Smooth muscle cell (in vitro differentiated cells): ENCODE measurements at regions not wholly inside any gene's neighbourhood (a gene's known extent, or its start where the extent isn't known, plus 50 kb on each side); places are given as distances from the start of the nearest gene placed in this dataset.

Experiments
- DNase-seq: peaks from one replicate; lab custom pipeline; 2025; ENCODE audit not compliant: unreplicated experiment; lab: John Stamatoyannopoulos, UW
- H2AFZ ChIP-seq: fragments of 200-600 bp; sonication (generic); 2 replicates; pipeline ENCODE4 v1.6.0; 2016; ENCODE audit warnings: antibody characterized with exemption, low read depth, mild to moderate bottlenecking
- H3F3A ChIP-seq: fragments of 200-600 bp; sonication (generic); 2 replicates; pipeline ENCODE4 v1.6.0; 2017; ENCODE audit warnings: antibody characterized with exemption, low read depth
- H3K27ac ChIP-seq: fragments of 200-600 bp; sonication (generic); 2 replicates; pipeline ENCODE4 v1.5.1; 2016; ENCODE audit warnings: low read depth, mild to moderate bottlenecking
- H3K27me3 ChIP-seq: fragments of 200-600 bp; sonication (generic); 2 replicates; pipeline ENCODE4 v1.6.1; 2016; ENCODE audit warnings: low read depth, mild to moderate bottlenecking
- H3K36me3 ChIP-seq: fragments of 200-600 bp; sonication (generic); 2 replicates; pipeline ENCODE4 v1.5.1; 2016; ENCODE audit warnings: low read depth
- H3K4me1 ChIP-seq: fragments of 200-600 bp; sonication (generic); 2 replicates; pipeline ENCODE4 v1.5.1; 2016; ENCODE audit warnings: low read depth
- H3K4me2 ChIP-seq: fragments of 200-600 bp; sonication (generic); 2 replicates; pipeline ENCODE4 v1.6.0; 2016; ENCODE audit warnings: mild to moderate bottlenecking
- H3K4me3 ChIP-seq: fragments of 200-600 bp; sonication (generic); 2 replicates; pipeline ENCODE4 v1.5.1; 2016; ENCODE audit warnings: mild to moderate bottlenecking
- H3K79me2 ChIP-seq: fragments of 200-600 bp; sonication (generic); 2 replicates; pipeline ENCODE4 v1.6.0; 2016; ENCODE audit warnings: low read depth, mild to moderate bottlenecking
- H3K9ac ChIP-seq: fragments of 200-600 bp; sonication (generic); 2 replicates; pipeline ENCODE4 v1.6.0; 2016; ENCODE audit warnings: low read depth
- H3K9me3 ChIP-seq: fragments of 200-600 bp; sonication (generic); replicated peaks from 2 replicates; pipeline ENCODE4 v1.5.1; 2016; ENCODE audit warnings: low read depth
- H4K20me1 ChIP-seq: fragments of 200-600 bp; sonication (generic); 2 replicates; pipeline ENCODE4 v1.6.0; 2016; ENCODE audit warnings: low read depth
- WGBS: methylation state at CpG from one replicate; pipeline ENCODE4 v1.1.7; 2016; ENCODE audit warnings: low lambda C conversion rate; 5-methylcytosine and 5-hydroxymethylcytosine counted together
- TF ChIP-seq, protein P1 (sequence below): fragments of 200-600 bp; sonication (generic); IDR thresholded peaks from 2 replicates; pipeline ENCODE4 v1.5.1; 2017; ENCODE audit warnings: borderline replicate concordance, mild to moderate bottlenecking, antibody characterized with exemption; ENCODE audit not compliant: insufficient read depth, poor library complexity, severe bottlenecking

DNA sequence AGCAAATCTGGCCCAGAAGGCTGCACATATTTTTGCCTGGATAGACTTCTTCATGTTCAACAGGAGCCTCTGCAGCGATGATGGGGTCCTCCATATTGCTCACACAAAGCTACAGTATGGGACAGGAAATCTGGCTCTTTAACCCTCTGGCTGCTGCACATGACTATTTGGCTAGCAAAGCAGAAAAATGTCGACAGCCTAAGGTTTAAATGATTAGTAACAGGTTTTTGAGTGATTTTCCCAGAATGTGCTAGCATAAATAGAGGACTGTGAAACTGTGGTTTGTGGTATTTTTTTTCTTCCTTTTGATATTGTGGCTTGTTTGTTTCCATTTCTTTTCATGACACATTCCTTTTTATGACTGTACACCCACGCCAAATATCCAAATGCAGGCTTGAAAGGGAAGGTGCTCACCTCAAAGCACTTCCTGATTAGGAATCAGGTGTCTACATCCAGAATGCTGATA is 120.2 kb upstream of the GK2 start:
- H3K36me3 ChIP-seq = no peaks in the 10 kb centered on the region
- no peak for DNase-seq
- WGBS = 45% methylated on average over 3 of the region's 3 CpGs
- no peaks in the 10 kb centered on the region for H3K4me1 ChIP-seq
- H3K79me2 ChIP-seq = no peaks in the 10 kb centered on the region
- H3K9me3 ChIP-seq = no peaks in the 10 kb centered on the region
- no peak overlapping the region for H3K4me3 ChIP-seq
- H3K27me3 ChIP-seq = no peaks in the 10 kb centered on the region
- no peak overlapping the region for H3K27ac ChIP-seq
- H3K9ac ChIP-seq = no peak overlapping the region
- peak overlapping the region; percentile 14 for H3K4me2 ChIP-seq
- no peak overlapping the region for H2AFZ ChIP-seq
- H3F3A ChIP-seq = no peaks in the 10 kb centered on the region
- TF ChIP-seq, protein P1, sequence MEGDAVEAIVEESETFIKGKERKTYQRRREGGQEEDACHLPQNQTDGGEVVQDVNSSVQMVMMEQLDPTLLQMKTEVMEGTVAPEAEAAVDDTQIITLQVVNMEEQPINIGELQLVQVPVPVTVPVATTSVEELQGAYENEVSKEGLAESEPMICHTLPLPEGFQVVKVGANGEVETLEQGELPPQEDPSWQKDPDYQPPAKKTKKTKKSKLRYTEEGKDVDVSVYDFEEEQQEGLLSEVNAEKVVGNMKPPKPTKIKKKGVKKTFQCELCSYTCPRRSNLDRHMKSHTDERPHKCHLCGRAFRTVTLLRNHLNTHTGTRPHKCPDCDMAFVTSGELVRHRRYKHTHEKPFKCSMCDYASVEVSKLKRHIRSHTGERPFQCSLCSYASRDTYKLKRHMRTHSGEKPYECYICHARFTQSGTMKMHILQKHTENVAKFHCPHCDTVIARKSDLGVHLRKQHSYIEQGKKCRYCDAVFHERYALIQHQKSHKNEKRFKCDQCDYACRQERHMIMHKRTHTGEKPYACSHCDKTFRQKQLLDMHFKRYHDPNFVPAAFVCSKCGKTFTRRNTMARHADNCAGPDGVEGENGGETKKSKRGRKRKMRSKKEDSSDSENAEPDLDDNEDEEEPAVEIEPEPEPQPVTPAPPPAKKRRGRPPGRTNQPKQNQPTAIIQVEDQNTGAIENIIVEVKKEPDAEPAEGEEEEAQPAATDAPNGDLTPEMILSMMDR = no peak
- H4K20me1 ChIP-seq = no peaks in the 10 kb centered on the region

DNA sequence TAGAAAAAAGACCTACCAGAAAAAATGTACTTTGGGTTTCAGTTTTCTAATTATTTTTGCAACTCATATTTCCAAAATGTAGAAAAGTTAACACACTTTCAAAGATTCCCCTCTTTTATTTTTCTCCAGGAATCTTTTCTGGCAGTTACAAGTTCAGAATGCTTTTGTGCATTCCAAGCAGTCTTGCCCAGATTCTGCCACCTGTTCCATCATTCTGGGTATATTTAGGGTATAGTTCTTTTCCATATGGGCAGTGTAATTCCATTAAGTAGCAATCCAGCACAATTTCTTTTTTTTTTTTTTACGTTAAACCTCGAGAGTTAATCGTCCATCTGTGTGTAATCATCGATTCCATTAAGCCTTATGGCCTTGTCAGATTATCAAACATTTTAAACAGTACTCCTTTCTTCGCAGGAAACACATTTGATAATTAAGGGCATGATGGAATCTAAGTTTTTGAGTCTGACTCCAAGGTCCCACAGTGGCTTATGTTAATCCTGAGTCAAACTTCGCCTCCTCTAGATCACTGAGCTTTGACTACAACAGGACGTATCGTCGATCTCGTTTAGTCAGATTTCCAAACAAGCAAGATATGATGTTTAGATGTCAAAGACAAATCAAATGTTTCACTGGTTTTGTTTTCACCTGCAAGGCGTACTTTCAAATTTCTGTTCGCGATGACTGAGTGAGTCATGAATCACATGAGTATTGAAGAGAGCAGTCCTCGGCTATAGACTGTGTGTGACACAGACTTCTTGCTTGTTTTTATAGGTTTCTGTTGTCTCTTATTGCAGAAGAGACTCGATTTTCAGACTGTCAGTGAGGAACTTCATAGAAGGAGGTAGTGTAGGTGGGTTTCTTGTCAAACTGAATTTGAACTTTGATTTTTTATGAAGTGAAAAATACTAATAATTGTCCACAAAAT is 118.9 kb upstream of the GK2 start:
- no peak overlapping the region for H3K4me3 ChIP-seq
- no peak overlapping the region for H3K9ac ChIP-seq
- no peak for DNase-seq
- no peaks in the 10 kb centered on the region for H3K9me3 ChIP-seq
- H3K79me2 ChIP-seq = no peaks in the 10 kb centered on the region
- WGBS = 85% methylated on average over 15 of the region's 15 CpGs
- H2AFZ ChIP-seq = no peak overlapping the region
- H3K27ac ChIP-seq = no peak overlapping the region
- H3K4me2 ChIP-seq = no peak overlapping the region
- TF ChIP-seq, protein P1 = no peak
- no peaks in the 10 kb centered on the region for H3F3A ChIP-seq
- H3K27me3 ChIP-seq = no peaks in the 10 kb centered on the region
- H3K36me3 ChIP-seq = no peaks in the 10 kb centered on the region
- H3K4me1 ChIP-seq = no peaks in the 10 kb centered on the region
- H4K20me1 ChIP-seq = no peaks in the 10 kb centered on the region

DNA sequence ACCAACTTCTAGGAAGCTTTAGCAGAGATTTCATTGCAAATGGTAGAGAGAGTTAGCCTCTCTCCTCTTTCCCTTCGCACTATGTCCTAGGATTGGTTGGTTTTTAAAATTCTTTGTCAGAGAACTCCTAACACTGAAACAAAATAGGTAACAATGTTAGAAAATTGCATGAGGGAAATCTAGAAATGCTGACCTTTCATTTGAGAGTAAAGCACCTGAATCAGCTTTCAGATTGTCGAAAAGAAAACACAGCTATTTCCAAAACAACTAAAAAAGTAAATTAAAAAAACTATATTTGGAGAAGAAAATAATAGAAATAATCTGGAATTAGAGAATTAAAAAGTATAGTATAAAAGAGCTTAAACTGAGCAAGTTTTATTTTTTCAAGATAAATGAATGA is 108.1 kb upstream of the GK2 start:
- H3F3A ChIP-seq = no peaks in the 10 kb centered on the region
- no peaks in the 10 kb centered on the region for H3K79me2 ChIP-seq
- no peaks in the 10 kb centered on the region for H3K4me1 ChIP-seq
- no peak overlapping the region for H3K4me3 ChIP-seq
- TF ChIP-seq, protein P1 = no peak
- no peak overlapping the region for H3K9ac ChIP-seq
- no peaks in the 10 kb centered on the region for H3K36me3 ChIP-seq
- no peak overlapping the region for H2AFZ ChIP-seq
- H3K27ac ChIP-seq = no peak overlapping the region
- no peaks in the 10 kb centered on the region for H3K9me3 ChIP-seq
- no peak overlapping the region for H3K4me2 ChIP-seq
- H3K27me3 ChIP-seq = peaks cover 11% of the 10 kb centered on the region
- WGBS = 92% methylated on average over 2 of the region's 2 CpGs
- DNase-seq = no peak
- no peaks in the 10 kb centered on the region for H4K20me1 ChIP-seq
